GM12878 (cell line): ENCODE measurements at regions not wholly inside any gene's neighbourhood (a gene's known extent, or its start where the extent isn't known, plus 50 kb on each side); places are given as distances from the start of the nearest gene placed in this dataset.

ENCODE experiments used
- CTCF ChIP-seq, 3 experiments: IDR thresholded peaks in 2 of 3; conservative IDR thresholded peaks in 1 of 3; 2 replicates each; pipeline ENCODE4 v1.5.1; 2011; ENCODE audit warnings: low read depth in 3 of 3, low read length in 3 of 3, mild to moderate bottlenecking in 3 of 3, control low read depth in 2 of 3, moderate library complexity in 2 of 3, inconsistent platforms in 1 of 3, mixed read lengths in 1 of 3; ENCODE audit not compliant: control insufficient read depth in 2 of 3, insufficient read depth in 1 of 3; ENCODE audit errors: extremely low read depth in 1 of 3
- FOS ChIP-seq: IDR thresholded peaks from 3 replicates; pipeline ENCODE4 v1.6.1; 2011; ENCODE audit warnings: borderline replicate concordance; ENCODE audit not compliant: insufficient read length; ENCODE audit errors: extremely low read depth
- FOXK2 ChIP-seq: fragments of 450-650 bp; IDR thresholded peaks from 2 replicates; pipeline ENCODE4 v1.6.1; 2017; ENCODE audit warnings: mild to moderate bottlenecking, moderate library complexity
- MAX ChIP-seq: IDR thresholded peaks from 2 replicates; pipeline ENCODE4 v1.6.1; 2012; ENCODE audit warnings: low read depth, low read length, improper control_type of control experiment
- POU2F2 ChIP-seq: IDR thresholded peaks from 3 replicates; pipeline ENCODE4 v1.6.1; 2011; ENCODE audit warnings: low read depth, mild to moderate bottlenecking, low read length, borderline replicate concordance
- TCF3 ChIP-seq: IDR thresholded peaks from 2 replicates; pipeline ENCODE4 v1.6.1; 2012; ENCODE audit warnings: low read depth, mild to moderate bottlenecking, low read length, borderline replicate concordance; ENCODE audit not compliant: insufficient read depth
- TF ChIP-seq, protein P1 (sequence below): fragments of 450-650 bp; conservative IDR thresholded peaks from 2 replicates; pipeline ENCODE4 v1.6.1; 2017; ENCODE audit warnings: mild to moderate bottlenecking, moderate library complexity

DNA sequence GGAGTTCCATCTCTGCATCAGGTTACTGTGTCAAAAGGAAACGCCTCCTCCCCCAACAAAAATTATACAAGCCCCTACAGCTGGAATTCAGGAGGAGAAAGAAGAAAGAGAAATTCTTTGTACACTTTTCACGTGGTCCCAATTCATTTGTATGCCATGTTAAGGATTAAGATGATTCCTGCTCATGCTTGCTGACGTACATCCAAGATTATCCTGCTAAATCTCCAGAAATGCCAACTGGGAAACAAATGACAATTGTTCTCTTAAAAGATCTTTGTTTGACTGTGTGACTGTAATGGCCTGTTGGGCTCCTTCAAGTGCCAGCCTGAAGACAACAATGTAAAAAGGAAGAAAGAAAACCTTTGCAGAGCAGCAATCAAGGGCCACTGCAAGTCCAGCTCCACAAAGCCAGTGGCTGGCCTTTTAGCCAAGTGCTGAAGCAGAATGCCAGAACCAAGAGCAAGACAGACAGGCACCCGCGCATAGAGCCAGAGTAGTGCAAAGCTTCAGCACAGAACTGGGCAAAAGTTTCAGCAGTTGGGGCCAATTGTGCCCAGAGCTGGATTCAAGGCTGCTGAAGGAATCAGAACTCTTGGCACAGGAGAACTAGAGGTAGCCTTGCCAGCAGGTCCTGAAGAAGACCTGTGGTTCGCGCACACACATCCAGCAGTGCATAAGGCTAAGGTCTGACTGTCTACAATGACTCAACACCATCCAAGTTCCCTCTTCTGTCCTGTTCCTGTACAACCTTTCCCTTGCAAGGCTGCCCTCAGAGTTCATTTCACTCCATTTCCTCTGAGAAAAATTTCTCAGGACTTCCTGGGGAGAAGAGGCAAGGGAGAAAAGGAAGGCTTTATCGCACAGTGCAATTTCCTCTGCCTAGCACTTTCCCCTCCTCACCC is 209.7 kb upstream of the BMP4 start:
- TF ChIP-seq, protein P1, sequence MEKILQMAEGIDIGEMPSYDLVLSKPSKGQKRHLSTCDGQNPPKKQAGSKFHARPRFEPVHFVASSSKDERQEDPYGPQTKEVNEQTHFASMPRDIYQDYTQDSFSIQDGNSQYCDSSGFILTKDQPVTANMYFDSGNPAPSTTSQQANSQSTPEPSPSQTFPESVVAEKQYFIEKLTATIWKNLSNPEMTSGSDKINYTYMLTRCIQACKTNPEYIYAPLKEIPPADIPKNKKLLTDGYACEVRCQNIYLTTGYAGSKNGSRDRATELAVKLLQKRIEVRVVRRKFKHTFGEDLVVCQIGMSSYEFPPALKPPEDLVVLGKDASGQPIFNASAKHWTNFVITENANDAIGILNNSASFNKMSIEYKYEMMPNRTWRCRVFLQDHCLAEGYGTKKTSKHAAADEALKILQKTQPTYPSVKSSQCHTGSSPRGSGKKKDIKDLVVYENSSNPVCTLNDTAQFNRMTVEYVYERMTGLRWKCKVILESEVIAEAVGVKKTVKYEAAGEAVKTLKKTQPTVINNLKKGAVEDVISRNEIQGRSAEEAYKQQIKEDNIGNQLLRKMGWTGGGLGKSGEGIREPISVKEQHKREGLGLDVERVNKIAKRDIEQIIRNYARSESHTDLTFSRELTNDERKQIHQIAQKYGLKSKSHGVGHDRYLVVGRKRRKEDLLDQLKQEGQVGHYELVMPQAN = no peak
- TF ChIP-seq CTCF (IDR thresholded peaks at IDR 0.05 in 2 of 3, conservative IDR thresholded peaks at IDR 0.05 in 1 of 3; ENCODE audit: control insufficient read depth in 2 of 3, extremely low read depth in 1 of 3, insufficient read depth in 1 of 3, low read depth in 3 of 3, low read length in 3 of 3) = no peak
- TF ChIP-seq TCF3 = no peak
- TF ChIP-seq FOS = no peak
- no peak for TF ChIP-seq POU2F2
- no peak for TF ChIP-seq FOXK2
- TF ChIP-seq MAX = no peak
